NCI-H82 treated with DMSO at 0.1 percent for 48 hours (cell line): ENCODE measurements at regions not wholly inside any gene's neighbourhood (a gene's known extent, or its start where the extent isn't known, plus 50 kb on each side); places are given as distances from the start of the nearest gene placed in this dataset.

Experiments
- DNase-seq: peaks from one replicate; lab custom pipeline; 2025; ENCODE audit not compliant: unreplicated experiment; lab: John Stamatoyannopoulos, UW

DNA sequence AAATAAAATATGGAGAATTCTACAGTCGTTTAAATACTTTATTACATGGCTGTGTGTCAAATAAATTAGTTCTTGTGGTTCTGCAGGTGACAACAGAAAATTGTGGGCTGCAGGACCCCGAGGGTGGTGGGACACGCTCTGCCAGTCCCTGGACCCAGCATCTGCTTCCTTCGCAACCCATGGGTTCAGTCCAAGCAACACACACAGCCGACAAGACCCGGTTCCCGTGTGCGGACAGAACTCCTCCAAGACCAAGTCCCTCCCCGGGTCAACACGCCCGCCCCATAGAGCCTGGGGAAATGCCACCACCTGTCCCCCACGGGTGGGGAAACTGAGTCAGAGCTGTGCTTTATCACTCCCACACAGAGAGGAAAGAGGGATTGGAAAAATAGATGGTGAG is 238.9 kb downstream of the BRD1 start:
- DNase-seq: no peak

DNA sequence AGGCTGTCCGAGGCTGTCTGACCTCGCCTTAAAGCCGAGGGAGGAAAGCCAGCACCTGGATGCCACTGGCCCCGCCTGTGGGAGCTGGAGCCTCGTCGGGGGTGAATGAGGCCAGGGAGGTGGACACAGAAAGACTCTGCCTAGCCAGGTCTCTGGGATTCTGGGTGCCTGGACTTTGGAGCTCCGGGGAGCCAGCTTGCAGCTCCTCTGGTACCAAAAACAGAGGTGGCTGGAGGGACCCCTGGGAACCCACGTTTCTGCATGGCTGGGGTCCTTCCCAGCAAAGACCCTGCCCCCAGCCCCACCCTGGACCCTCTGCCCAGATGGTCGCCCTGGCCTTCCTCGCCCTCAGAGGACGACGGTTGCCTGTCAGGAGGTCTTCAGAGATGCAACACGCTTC is 239.7 kb downstream of the BRD1 start:
- DNase-seq: no peak

DNA sequence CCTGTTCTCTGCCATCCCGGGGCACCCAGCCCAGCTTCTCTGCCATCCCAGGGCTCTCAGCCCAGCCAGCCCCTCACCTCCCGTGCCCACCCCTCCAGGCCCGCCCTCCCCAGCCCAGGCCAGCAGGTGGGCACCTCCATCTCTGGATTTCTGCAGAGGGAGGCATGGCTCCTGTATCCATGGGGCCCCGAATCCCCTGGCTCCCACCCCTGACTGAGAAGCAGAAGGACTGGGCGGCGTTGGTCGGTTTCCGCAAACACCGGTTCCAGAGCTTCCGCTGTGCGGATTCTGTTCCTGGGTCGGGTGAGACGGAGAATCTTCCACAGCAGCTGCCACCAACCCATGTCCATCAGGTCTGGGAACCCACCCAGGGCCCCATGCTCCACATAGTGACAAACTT is 240.3 kb downstream of the BRD1 start:
- DNase-seq: no peak

DNA sequence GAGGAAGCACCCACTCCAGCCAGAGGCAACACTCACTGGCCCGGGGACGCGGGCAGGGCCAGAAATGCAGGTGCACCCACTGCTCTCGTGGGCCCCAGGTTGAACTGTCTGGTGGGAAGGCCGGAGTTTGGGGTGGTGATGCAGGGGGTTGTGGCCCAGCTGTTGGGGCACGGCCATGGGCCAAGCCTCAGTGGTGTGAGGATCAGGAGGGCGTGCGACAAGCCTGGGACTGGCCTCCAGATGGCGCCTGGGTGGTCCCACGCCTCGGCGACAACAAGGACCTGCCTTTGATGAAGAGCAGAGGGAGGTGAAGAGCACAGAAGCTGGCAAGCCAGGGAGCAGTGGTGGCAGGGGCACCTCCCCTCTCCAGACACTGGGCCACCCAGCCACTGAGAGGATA is 240.8 kb downstream of the BRD1 start:
- DNase-seq: no peak

DNA sequence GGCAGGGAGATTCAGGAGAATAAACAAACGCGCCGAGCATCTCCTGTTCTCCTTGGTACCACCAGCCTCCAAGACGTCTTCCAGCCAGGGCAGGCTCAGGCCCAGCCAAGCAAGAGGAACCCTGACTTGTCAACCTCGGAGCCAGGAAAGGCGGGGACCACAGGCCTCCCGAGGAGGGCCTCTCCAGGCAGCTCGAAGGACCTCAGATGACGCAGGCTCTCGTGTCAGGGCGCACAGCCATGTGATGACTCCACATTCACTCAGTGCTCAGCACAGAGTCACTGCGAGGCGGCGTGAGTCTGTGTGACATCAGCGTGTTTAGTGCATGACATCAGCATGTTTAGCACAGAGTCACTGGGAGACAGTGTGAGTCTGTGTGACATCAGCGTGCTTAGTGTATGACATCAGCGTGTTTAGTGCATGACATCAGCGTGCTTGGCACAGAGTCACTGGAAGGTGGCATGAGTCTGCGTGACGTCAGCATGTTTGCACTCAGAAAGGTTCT is 241.4 kb downstream of the BRD1 start:
- no peak for DNase-seq

DNA sequence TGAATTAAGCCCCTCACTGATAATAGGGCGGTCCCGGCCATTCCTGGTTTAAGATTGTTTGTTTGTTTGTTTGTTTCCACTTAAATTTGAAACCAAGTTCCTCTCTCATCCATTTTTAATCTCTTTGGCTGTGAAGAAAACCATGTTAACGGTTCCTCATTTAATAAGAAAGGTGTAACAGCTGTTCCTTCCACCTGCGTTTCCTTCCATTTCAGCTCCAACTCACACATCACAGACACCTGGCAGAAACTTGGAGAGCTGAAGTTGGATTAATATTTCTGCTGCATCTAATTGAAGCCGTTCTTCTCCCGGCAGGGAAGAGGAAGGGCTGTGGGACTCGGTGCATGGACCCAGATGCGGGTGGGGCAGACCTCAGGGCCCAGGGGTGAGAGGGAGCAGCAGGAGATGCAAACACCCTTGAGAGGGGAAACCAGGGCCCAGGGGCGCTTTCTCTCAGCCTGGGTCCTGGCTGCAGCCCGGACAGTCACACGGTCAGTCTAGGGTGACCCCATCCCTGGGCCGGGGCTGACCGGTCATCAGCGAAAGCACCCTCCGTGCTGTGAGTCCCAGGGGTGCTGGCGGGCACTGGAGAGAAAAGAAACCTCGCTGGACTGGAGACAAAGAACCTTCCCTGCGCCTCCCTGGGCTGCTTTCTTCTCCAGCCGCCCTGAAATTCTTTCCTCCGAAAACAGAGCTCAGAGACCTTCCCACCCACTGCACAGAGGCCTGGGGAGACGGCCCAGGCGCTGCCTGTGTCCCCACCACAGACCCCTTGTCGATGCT is 242.0 kb downstream of the BRD1 start:
- no peak for DNase-seq

DNA sequence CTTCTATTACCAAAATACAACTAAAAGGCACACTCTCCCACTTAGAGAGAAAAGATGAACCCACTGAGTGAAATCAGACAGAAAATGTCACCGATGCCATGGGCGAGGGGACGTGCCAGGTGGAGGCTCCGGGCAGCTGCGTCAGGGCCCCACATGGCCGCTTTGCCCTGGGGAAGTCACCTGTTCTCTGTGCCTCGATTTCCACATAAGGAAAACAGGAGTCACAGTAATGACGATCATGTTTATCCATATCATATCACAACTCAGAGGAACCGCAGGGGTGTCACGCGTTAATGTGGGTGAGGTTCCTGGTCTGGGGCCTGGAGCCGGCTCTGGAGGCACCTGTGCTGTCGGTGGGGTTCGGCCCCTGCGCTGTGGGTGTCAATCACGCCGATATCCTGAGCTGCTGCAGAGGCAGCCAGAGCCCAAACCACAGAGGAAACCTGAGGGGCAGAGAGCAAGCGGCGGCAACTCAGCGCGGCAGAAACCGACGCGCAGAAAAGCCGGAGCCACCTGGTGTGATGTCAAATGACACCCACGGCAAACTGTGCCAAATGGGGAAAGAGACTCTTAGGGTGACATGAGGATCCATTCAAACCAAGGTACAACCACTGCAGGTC is 243.7 kb downstream of the BRD1 start:
- no peak for DNase-seq

DNA sequence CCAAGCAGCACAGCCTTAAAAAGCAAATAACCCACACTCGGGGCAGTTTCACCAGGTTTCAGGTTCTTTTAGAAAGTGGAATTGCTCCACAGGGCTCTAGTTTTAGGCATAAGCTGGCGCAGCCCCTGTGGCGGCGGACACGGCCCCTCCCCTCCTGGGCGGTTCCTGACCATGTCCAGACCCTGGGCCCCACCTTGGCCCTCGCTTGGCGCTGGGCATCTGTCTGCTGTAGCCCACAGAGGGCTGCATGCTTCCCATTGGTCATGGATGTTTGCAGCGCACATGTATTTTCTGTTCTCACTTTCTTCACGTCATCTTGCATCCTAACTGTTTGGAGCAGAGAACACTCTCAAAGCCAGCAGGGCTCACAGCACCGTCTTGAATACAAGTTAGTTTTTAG is 244.3 kb downstream of the BRD1 start:
- no peak for DNase-seq

DNA sequence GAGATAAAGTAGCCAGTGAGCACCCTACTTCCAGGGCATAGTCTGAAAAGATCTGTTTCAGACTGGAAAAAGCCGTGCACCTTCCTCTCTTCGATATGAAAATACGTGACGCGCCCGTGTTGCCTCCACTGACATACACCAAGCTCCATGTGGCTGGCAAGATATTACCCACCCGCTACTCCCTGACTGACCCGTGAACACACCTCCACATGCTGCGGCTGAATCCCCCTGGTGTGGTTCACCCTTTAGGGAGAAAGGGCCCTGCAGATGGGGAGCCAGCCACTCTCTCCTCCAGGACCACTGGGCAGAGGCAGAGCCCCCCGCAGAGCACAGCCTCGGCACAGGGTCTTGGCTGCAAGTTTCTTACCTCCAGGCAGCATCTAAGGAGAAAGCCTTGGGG is 245.0 kb downstream of the BRD1 start:
- no peak for DNase-seq

DNA sequence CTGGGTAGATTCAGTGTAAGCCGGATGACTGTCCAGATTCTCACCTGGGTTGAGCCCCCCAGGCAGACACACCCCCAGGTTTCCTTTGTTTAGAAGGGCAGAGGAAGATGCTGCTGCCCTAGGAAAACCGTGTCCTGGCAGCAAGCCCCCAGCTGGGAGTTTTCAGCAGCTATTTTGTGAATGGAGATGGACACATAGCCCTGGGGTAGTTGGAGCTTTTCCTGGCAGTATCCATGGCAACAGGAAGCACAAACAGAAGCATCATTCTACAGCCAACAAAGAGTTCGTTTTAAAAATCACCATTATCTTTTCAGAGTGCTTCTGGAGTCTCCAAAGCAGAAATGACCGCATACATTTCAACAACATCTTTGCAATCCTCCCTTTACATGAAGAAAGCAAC is 245.5 kb downstream of the BRD1 start:
- DNase-seq: no peak

DNA sequence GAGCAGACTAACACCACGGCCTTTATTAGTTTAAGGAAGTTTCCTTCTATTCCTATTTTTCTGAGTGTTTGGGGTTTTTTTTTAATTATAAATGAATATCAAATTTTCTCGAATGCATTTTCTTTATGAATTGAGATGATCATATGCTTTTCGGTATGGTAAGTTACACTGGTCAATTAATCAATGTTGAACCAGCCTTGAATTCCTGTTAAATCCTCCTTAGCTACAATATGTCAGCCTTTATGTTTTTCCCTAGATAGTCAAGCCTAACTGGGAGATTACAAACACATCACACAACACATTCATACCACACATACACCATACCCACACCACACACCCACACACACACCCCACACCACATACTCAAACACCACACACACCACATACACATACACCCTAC is 247.6 kb downstream of the BRD1 start:
- no peak for DNase-seq

DNA sequence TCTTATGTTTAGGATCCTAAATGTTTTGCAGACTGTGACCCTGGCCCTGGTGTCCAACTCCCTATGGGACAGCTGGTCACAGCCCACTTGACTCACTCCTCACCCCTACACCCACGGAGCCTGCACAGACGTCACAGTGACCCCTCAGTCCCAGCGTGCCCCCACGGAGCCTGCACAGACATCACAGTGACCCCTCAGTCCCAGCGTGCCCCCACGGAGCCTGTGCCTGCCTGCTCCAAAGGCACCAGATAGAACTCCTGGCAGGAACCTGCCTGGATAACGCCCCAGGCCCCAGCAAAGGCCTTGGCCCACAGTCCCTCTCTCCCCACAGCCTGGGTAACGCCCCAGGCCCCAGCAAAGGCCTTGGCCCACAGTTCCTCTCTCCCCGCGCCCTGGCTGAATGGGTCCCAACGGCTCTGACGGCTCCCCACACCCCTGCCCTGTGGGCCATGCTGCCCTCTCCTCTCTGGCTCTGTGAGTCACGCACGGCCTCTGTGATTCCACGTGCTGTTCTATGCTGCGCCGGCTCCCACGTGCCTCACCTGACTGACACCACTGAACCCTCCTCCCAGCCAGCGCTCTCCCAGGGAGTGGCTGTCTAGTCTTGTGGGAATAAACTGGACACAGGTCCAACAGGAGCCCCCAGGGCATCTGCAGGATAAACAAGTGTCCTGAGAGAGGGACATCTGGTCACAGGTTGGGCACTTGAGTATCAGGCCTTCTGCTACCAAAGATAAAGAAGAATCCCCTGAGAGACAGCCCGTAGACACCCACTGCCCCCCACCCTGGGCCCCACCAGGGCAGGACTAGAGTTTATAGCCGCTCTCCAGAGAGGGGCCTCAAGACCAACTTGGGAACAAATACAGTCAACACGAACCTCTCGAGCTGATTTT is 250.3 kb downstream of the BRD1 start:
- no peak for DNase-seq

DNA sequence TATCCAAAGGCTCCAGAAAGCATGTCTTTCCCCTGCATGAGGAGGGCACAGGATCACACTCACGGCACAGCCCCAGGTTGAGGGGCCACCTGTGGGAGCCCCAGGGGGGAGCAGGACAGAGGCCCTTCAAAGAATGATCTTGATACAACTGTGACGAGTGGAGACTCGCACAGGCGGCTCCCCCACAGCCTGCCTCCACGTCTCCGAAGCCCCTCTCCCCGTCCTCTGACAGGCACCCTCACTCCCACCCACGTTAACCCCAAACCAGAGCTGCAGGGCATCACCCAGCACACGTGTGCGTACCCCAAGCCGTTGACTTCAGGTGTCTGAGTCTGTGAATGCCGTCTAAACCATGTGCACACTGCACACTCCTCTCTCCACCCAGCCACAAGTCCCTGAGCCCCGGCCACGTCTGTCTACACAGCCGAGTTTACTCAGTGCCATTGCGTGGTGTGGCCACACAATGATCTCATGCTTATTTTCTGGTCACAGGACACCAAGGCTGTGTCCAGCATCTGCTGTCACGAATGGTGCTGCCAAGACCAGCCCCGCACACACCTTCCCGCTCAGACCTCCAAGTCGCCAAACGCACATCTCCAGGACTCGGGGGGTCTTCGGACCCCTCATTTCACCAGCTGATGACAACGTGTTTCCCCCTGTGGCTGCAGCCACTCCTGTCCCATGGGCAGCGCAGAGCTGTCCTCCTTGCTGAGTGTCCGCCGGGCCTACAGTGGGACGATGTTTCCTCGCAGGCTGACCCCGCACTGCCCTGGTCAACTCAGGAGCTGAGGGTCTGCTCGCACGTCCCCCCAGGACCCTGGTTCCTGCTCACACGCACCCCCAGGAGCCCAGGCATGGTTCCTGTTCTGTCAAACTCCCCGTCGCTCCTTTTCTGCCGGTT is 251.2 kb downstream of the BRD1 start:
- DNase-seq: no peak

DNA sequence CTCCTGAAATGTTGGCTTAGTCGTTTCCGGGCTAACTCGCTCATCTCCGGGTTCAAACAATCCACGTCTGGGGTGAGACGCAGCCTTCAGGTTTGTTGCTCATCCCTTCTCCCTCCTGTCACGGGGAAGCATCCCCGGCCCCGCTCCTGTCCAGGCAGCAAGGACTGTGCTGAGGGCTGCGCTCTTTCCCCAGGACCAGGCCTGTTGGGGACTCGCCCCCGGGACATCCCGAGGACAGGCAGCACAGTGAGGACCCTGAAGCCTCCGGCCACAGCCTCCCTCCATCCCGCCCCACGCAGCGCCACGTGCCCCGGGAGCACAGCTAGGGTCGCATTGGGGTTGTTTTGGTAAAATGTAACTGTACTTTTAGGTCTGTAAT is 252.0 kb downstream of the BRD1 start:
- DNase-seq: no peak

DNA sequence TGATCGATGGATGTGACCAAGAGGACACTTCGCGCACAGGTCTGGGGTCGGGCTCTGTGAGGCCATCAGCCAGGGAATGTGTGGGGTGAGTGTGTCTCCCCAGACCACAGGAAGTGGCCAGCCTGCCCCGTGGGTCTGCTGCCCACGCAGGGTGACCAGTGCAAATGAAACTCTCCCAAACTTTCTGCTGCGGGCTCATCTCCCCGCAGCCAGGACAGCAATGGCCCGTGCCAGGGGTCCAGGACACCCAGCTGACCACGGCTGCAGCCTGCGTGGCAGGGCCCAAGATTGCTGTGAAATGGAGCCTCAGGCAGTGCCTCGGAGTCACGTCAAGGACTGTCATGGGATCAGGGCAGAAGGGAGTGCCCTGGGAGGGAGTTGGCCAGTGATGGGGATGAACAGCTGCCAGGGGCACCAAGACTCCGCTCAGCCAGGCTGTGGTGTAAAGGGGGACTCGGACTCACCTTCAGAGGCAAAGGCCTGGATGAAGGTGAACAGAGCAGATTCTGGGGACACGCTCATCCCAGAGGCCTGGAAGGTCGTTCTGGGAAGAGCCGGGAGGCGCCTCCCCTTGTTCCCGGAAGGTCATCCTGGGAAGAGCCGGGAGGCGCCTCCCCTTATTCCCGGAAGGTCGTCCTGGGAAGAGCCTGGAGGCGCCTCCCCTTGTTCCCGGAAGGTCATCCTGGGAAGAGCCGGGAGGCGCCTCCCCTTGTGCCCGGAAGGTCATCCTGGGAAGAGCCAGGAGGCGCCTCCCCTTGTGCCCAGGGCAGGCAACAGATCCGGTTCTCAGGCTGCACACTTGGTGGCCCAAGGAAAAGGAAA is 252.6 kb downstream of the BRD1 start:
- DNase-seq: no peak

DNA sequence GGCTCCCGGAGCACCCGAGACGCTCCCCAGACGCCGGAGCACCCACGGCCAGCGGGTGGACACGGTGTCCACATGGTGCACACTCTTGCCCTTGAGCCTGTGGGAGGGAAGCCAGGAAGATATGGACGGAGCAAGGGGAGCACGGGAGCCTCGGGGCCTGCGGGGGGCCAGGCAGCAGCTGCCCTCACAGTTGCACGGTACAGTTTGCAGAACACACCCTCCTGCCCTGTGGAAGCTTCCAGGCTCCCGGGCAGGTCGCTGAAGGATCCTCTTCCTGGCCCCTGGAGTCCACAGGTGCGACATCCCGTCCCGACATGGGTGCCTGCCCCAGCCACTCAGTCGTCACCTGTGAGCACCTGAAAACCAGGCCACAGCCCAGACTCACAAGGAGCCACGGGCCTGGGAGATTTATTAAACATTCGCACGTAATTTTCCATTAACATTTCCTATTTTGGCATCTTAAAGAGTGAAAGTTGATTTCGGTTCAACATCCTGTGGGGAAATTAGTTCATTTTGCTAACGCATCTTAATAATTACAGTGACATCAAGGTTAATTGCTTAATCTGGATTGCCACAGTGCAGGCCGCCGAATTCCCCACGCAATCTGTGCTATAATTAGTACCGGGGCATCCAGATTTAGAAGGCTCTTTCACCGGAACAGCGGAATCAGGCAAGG is 253.3 kb downstream of the BRD1 start:
- no peak for DNase-seq

DNA sequence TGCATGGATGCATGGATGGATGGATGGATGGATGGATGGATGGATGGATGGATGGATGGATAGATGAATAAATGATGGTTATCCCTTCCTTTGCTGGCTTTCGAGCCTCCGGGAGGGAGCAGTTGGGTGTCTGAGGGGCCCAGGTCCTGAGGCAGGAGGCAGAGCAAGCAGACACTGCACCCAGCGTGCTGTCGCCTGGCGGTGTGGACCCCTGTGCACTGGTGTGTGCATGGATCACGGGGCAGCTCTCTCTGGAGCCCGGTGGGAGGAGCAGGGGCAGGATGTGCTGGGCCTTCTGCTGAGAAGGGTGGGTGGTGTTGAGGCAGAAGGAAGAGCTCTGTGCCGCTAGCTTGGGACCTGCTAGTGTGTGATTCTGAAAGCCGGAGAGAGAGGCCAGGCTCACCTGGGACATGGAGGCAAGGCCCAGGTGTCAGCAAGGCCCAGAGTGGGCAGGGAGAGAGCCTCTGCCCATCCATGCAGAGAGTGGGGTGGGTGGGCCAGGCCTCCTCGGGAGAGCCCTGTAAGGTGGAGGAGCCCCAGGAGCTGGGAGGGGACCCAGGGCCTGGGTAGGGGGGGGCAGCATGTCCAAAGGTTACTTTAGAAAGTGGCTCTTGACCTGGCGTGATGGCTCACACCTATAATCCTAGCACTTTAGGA is 254.4 kb downstream of the BRD1 start:
- DNase-seq: no peak

DNA sequence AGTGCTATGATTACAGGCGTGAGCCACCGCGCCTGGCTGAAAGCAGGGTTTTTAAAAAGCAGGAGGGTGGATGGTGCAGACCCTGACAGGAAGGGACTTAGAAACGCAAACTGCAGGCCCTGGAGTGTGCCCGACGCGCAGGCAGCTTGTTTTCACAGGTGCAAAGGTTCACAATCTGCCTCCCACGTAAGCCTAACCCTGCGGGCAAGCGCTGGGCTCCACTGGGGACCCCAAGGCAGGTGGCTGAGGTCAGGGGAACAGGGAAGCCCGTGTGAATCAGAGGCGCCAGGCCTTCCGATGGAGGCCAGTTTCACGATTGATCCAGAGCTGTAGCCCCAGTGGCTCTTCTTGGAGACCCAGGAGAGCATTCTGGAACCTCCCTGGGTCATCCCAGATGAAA is 256.3 kb downstream of the BRD1 start:
- no peak for DNase-seq
